Lung (tissue), 11 donors: ENCODE measurements at regions not wholly inside any gene's neighbourhood (a gene's known extent, or its start where the extent isn't known, plus 50 kb on each side); places are given as distances from the start of the nearest gene placed in this dataset.
A peak's percentile ranks its signal among the peaks of the same experiment; 100 is the strongest.

ENCODE experiments used
- ATAC-seq: fragments of 200-7000 bp; cut with Tn5 transposase; one replicate; pipeline ENCODE4 v1.9.1; 2020; ENCODE audit warnings: moderate number of reproducible peaks; ENCODE audit not compliant: insufficient read depth, low FRiP score
- DNase-seq, 3 donors: peaks; one replicate each; pipeline ENCODE4 v3.0.0-alpha.2; 2013 to 2017
- H3K27ac ChIP-seq, 2 donors: one replicate each; pipeline ENCODE4 v1.5.1; 2013; ENCODE audit warnings: mild to moderate bottlenecking in 2 of 2, moderate library complexity in 2 of 2, control low read depth in 1 of 2, inconsistent platforms in 1 of 2, low read depth in 1 of 2, low read length in 1 of 2
- H3K27me3 ChIP-seq, 3 donors: one replicate each; pipeline ENCODE4 v1.5.1; 2013; ENCODE audit warnings: low read length in 2 of 3; ENCODE audit not compliant: control insufficient read depth in 3 of 3, insufficient read depth in 3 of 3
- H3K36me3 ChIP-seq, 4 donors: one replicate each; pipeline ENCODE4 v1.5.1; 2013; ENCODE audit warnings: low read length in 4 of 4, mild to moderate bottlenecking in 1 of 4, moderate library complexity in 1 of 4; ENCODE audit not compliant: control insufficient read depth in 4 of 4, insufficient read depth in 4 of 4
- H3K4me1 ChIP-seq, 5 donors: one replicate each; pipeline ENCODE4 v1.5.1; 2013; ENCODE audit warnings: low read length in 5 of 5, mild to moderate bottlenecking in 2 of 5, moderate library complexity in 1 of 5; ENCODE audit not compliant: control insufficient read depth in 5 of 5, insufficient read depth in 5 of 5
- H3K4me3 ChIP-seq: one replicate; pipeline ENCODE4 v1.5.1; 2013; ENCODE audit warnings: mild to moderate bottlenecking, control low read depth, moderate library complexity
- H3K9ac ChIP-seq, 2 donors: one replicate each; pipeline ENCODE4 v1.5.1; 2013; ENCODE audit warnings: low read length in 2 of 2, control low read depth in 1 of 2; ENCODE audit not compliant: insufficient read depth in 1 of 2
- H3K9me3 ChIP-seq, 4 donors: one replicate each; pipeline ENCODE4 v1.5.1; 2013; ENCODE audit warnings: low read length in 3 of 4, mild to moderate bottlenecking in 1 of 4, moderate library complexity in 1 of 4; ENCODE audit not compliant: control insufficient read depth in 4 of 4, insufficient read depth in 3 of 4
- WGBS, 2 donors: extraction: QIAGEN DNeasy Blood & Tissue Kit; methylation state at CpG; one replicate each; pipeline ENCODE4 v1.1.7; 2013; 5-methylcytosine and 5-hydroxymethylcytosine counted together
- TF ChIP-seq, protein P1 (sequence below): IDR thresholded peaks from 2 replicates; pipeline ENCODE4 v1.5.1; 2012; ENCODE audit warnings: mild to moderate bottlenecking; ENCODE audit errors: control extremely low read depth, extremely low read depth
- donor health status: control.
- donor health status: control.
- donor health status: Bipolar disorder and iron deficiency.
- donor health status: healthy.
- donor health status: DM: yes; HTN: yes; CAD: no.

DNA sequence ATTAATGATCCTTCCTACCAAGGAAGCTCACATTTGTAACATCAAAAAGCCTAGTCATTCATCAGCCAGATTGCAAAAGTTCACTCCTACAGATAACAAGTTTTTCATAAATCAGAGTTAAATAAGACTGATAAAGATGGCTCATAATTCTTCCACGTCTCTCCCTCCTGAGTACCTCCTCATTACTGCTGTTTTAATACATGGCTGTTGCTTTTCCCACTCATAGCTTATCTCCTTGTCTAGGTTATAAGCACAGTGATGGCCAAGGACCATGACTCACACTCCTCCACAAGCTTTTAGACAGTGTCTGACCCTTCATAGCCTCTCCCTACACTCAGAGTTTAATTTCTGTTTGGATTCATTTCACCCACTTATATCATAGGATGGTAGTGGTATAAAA is 100.9 kb upstream of the MON1B start:
- Histone ChIP-seq H3K36me3 (no peaks in the 10 kb centered on the region), H3K9ac (no peak overlapping the region), H3K4me3 (no peak overlapping the region), H3K4me1 (no peaks in the 10 kb centered on the region), H3K27ac (no peak overlapping the region), H3K9me3 (no peaks in the 10 kb centered on the region), H3K27me3 (no peaks in the 10 kb centered on the region)
- ATAC-seq (peak; percentile 47), DNase-seq (no peak)
- WGBS, 2 donors = 75 to 85% methylated on average over 1 of the region's 1 CpG
- TF ChIP-seq, protein P1, sequence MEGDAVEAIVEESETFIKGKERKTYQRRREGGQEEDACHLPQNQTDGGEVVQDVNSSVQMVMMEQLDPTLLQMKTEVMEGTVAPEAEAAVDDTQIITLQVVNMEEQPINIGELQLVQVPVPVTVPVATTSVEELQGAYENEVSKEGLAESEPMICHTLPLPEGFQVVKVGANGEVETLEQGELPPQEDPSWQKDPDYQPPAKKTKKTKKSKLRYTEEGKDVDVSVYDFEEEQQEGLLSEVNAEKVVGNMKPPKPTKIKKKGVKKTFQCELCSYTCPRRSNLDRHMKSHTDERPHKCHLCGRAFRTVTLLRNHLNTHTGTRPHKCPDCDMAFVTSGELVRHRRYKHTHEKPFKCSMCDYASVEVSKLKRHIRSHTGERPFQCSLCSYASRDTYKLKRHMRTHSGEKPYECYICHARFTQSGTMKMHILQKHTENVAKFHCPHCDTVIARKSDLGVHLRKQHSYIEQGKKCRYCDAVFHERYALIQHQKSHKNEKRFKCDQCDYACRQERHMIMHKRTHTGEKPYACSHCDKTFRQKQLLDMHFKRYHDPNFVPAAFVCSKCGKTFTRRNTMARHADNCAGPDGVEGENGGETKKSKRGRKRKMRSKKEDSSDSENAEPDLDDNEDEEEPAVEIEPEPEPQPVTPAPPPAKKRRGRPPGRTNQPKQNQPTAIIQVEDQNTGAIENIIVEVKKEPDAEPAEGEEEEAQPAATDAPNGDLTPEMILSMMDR = no peak

DNA sequence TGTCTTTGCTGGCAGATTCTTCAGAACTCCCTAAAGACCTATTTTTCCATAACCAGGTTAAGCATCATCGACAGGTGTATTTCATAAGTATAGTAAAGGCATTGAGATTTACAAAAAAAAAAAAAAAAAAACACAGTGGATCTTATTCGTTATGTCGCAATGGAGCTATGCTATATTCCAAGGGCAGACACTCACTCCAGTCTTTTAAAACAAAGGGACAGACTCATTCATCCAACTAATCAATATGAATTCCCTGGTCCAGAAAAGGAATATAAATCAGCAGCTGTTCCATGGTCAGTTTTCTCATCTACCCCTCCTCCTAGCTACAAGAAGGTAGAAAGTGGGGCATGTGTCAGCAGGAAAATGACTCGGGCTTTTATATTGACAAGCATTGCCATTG is 97.7 kb upstream of the MON1B start:
- Histone ChIP-seq H3K9me3 (no peaks in the 10 kb centered on the region), H3K36me3 (no peaks in the 10 kb centered on the region), H3K27me3 (no peaks in the 10 kb centered on the region), H3K4me3 (no peak overlapping the region), H3K4me1 (no peaks in the 10 kb centered on the region), H3K27ac (no peak overlapping the region), H3K9ac (no peak overlapping the region)
- WGBS, 2 donors = 92% methylated on average over 4 of the region's 4 CpGs
- no peak for ATAC-seq
- no peak for DNase-seq
- TF ChIP-seq, protein P1 = no peak

DNA sequence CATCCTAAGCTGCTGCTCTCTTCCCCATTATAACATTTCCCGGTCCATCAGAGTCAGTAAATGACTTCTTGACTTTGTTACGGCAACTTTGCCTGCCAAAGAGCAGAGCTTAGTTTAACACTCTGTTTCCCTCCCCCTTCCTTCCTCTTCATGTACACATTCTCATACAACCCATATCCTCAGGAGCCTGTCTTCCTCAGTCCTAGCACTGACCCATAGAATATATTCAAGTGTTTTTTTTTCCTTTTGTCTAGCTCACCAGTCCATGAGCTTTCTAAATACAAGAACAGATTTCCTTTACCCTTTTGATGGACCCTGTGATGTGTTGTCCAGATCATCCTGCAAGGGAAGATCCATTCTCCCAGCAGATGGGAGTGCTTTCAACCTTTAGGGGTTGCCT is 97.0 kb upstream of the MON1B start:
- H3K27ac ChIP-seq = no peak overlapping the region
- no peak for ATAC-seq
- 40 to 57% methylated on average over 2 of the region's 2 CpGs for WGBS, 2 donors

More for the DNA sequence above, 97.0 kb upstream of the MON1B start:
- Histone ChIP-seq H3K9me3 (no peaks in the 10 kb centered on the region), H3K4me3 (no peak overlapping the region), H3K9ac (no peak overlapping the region), H3K4me1 (no peaks in the 10 kb centered on the region), H3K27me3 (no peaks in the 10 kb centered on the region), H3K36me3 (no peaks in the 10 kb centered on the region)
- peak in 1 of 3 donors; percentile 41 for DNase-seq
- TF ChIP-seq, protein P1 = no peak
